Gastroesophageal sphincter (tissue), 3 donors: ENCODE measurements at regions not wholly inside any gene's neighbourhood (a gene's known extent, or its start where the extent isn't known, plus 50 kb on each side); places are given as distances from the start of the nearest gene placed in this dataset.

Experiments used
- CTCF ChIP-seq, 4 experiments: fragments of 200-600 bp in 2 of 4; fragments of 450-650 bp in 2 of 4; sonication (generic) in 1 of 4; IDR thresholded peaks; one replicate each; pipeline ENCODE4 v1.5.1; 2017 to 2019; ENCODE audit warnings: antibody characterized with exemption in 4 of 4, mild to moderate bottlenecking in 2 of 4, moderate library complexity in 2 of 4
- POLR2A ChIP-seq, 2 donors: fragments of 450-650 bp; IDR thresholded peaks; one replicate each; pipeline ENCODE4 v1.6.1; 2017; ENCODE audit warnings: antibody characterized with exemption in 2 of 2, mild to moderate bottlenecking in 2 of 2, moderate library complexity in 1 of 2

GRCh38 chr4:43835869-43836268 is 612.7 kb downstream of the KCTD8 start:
- no peak for TF ChIP-seq POLR2A (IDR thresholded peaks at IDR 0.05)
- TF ChIP-seq CTCF (IDR thresholded peaks at IDR 0.05), result no peak
